GM21423 (cell line): ENCODE measurements at regions not wholly inside any gene's neighbourhood (a gene's known extent, or its start where the extent isn't known, plus 50 kb on each side); places are given as distances from the start of the nearest gene placed in this dataset.

Source experiments
- ATAC-seq: cut with Tn5 transposase; IDR thresholded peaks from one replicate; pipeline ENCODE4 v1.9.1; 2021; ENCODE audit warnings: mild to moderate bottlenecking, moderate library complexity; ENCODE audit not compliant: unreplicated experiment

GRCh38 chr10:105682911-105683310 is 1041.8 kb downstream of the SORCS3 start:
- ATAC-seq = no peak

- ATAC-seq = no peak
Observed at GRCh38 chr10:105681051-105681450, 1040.0 kb downstream of the SORCS3 start.

- no peak for ATAC-seq
Observed at GRCh38 chr10:105679781-105680180, 1038.7 kb downstream of the SORCS3 start.

- ATAC-seq = no peak
Observed at GRCh38 chr10:105675333-105675732, 1034.2 kb downstream of the SORCS3 start.

DNA sequence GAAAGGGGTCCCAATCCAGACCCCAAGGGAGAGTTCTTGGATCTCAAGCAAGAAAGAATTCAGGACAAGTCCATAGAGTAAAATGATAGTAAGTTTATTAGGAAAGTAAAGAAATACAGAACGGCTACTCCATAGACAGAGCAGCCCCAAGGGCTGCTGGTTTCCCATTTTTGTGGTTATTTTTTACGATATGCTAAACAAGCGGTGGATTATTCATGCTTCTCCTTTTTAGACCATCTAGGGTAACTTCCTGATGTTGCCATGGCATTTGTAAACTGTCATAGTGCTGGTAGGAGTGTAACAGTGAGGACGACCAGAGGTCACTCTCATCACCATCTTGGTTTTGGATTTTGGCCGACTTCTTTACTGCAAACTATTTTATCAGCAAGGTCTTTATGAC is 1033.4 kb downstream of the SORCS3 start:
- ATAC-seq = no peak

- no peak for ATAC-seq
Observed at GRCh38 chr10:105658696-105659095, 1017.6 kb downstream of the SORCS3 start.

GRCh38 chr10:105656856-105657255 is 1015.8 kb downstream of the SORCS3 start:
- ATAC-seq = no peak

- no peak for ATAC-seq
Observed at GRCh38 chr10:105650306-105650705, 1009.2 kb downstream of the SORCS3 start.

GRCh38 chr10:105647354-105647753 is 1006.3 kb downstream of the SORCS3 start:
- ATAC-seq = no peak

GRCh38 chr10:105644978-105645377 is 1003.9 kb downstream of the SORCS3 start:
- ATAC-seq = no peak

- ATAC-seq = no peak
Observed at GRCh38 chr10:105644559-105644958, 1003.5 kb downstream of the SORCS3 start.

GRCh38 chr10:105644091-105644490 is 1003.0 kb downstream of the SORCS3 start:
- ATAC-seq = no peak

GRCh38 chr10:105643660-105644059 is 1002.6 kb downstream of the SORCS3 start:
- no peak for ATAC-seq

DNA sequence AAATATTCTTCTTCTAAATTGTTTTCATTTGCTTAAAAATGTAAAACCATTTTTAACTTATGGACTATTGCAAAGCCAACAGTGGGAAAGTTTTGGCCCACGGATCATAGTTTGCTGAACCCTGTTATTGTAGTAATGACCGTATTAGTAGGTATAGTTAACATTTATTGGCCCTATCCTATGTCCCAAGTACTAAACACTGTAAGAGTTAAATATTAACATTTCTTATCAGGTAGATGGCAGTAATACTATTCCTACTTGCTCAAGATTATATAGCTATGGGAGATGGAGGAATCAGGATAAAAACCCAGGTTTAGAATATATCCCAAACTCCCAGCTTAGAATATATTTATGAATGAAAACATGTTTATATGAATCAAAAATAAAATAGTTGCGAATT is 993.2 kb downstream of the SORCS3 start:
- ATAC-seq = no peak

GRCh38 chr10:105615715-105616365 is 974.8 kb downstream of the SORCS3 start:
- ATAC-seq = no peak

GRCh38 chr10:105611244-105611798 is 970.2 kb downstream of the SORCS3 start:
- no peak for ATAC-seq

GRCh38 chr10:105609451-105609850 is 968.4 kb downstream of the SORCS3 start:
- no peak for ATAC-seq

GRCh38 chr10:105605918-105606317 is 964.8 kb downstream of the SORCS3 start:
- ATAC-seq = no peak

GRCh38 chr10:105605104-105605503 is 964.0 kb downstream of the SORCS3 start:
- no peak for ATAC-seq

GRCh38 chr10:105598207-105598606 is 957.1 kb downstream of the SORCS3 start:
- ATAC-seq = no peak

GRCh38 chr10:105597312-105597711 is 956.2 kb downstream of the SORCS3 start:
- no peak for ATAC-seq

DNA sequence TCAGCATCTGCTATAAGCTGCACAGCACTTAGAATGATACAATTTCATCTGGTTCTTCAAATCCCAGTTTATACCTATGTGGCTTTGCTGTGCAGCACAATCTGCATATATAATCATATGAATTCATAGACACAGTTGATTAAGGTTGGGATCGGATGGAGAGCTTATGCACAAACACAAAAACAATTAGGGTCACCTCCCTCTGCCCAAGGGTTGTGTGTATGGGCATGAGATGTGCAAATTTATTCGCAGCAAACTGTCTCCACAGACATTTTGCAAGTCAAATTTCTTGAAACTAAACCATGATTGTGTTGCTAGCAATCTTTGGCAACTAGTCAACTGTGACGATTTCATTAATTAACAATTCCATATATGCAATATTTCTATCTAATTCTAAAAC is 955.7 kb downstream of the SORCS3 start:
- ATAC-seq = no peak

- no peak for ATAC-seq
Observed at GRCh38 chr10:105594296-105594695, 953.2 kb downstream of the SORCS3 start.
